ENCODE measurements at regions not wholly inside any gene's neighbourhood (a gene's known extent, or its start where the extent isn't known, plus 50 kb on each side); places are given as distances from the start of the nearest gene placed in this dataset.

DNA sequence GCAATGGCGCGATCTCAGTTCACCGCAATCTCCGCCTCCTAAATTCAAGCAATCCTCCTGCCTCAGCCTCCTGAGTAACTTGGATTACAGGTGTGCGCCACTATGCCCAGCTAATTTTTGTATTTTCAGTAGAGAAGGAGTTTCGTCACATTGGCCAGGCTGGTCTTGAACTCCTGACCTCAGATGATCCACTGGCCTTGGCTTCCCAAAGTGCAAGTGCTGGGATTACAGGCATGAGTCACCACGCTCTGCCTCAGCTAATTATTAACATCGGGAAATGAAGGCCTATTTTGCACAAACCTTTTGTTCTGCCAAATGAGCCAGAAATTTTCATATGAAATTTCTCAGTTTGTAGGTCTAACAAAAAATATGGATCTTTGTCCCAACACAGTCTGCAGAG, 106.7 kb upstream of the ODAD2 start:
- TF ChIP-seq, protein P1, sequence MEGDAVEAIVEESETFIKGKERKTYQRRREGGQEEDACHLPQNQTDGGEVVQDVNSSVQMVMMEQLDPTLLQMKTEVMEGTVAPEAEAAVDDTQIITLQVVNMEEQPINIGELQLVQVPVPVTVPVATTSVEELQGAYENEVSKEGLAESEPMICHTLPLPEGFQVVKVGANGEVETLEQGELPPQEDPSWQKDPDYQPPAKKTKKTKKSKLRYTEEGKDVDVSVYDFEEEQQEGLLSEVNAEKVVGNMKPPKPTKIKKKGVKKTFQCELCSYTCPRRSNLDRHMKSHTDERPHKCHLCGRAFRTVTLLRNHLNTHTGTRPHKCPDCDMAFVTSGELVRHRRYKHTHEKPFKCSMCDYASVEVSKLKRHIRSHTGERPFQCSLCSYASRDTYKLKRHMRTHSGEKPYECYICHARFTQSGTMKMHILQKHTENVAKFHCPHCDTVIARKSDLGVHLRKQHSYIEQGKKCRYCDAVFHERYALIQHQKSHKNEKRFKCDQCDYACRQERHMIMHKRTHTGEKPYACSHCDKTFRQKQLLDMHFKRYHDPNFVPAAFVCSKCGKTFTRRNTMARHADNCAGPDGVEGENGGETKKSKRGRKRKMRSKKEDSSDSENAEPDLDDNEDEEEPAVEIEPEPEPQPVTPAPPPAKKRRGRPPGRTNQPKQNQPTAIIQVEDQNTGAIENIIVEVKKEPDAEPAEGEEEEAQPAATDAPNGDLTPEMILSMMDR (IDR thresholded peaks at IDR 0.05; ENCODE audit: insufficient read depth, low read length, poor library complexity, severe bottlenecking): no peak
- TF ChIP-seq EZH2phosphoT487 (conservative IDR thresholded peaks at IDR 0.05; ENCODE audit: low read length): no peak
